GM12878 (cell line): ENCODE measurements at regions not wholly inside any gene's neighbourhood (a gene's known extent, or its start where the extent isn't known, plus 50 kb on each side); places are given as distances from the start of the nearest gene placed in this dataset.

ENCODE experiments used
- ATAC-seq: fragments of 200-7000 bp; cut with Tn5 transposase; 3 replicates; pipeline ENCODE4 v1.9.1; 2020; ENCODE audit warnings: mild to moderate bottlenecking, moderate library complexity
- BruUV-seq: library from RNA; stranded (reverse); fragments of 400-500 nt; replicated peaks from 2 replicates; lab custom pipeline; 2021; lab: Mats Ljungman, UMichigan
- CTCF ChIA-PET: fragments of 300-600 bp; sonication (Branson Sonifier 250); formaldehyde crosslinking; extraction: SDS; loops from one replicate; lab custom pipeline; 2021; ENCODE audit warnings: inconsistent platforms; lab: Yijun Ruan, JAX
- POLR2A ChIA-PET: fragments of 350-600 bp; formaldehyde crosslinking; extraction: SDS; loops from one replicate; lab custom pipeline; 2021; ENCODE audit warnings: inconsistent platforms; lab: Charles Lee
- RAD21 ChIA-PET: fragments of 300-600 bp; sonication (Branson Sonifier 250); formaldehyde crosslinking; loops from one replicate; lab custom pipeline; 2023; ENCODE audit warnings: antibody characterized with exemption; ENCODE audit not compliant: unreplicated experiment; lab: Charles Lee
- SMC1A ChIA-PET: fragments of 300-600 bp; sonication (Branson Sonifier 250); formaldehyde crosslinking; loops from one replicate; lab custom pipeline; 2023; ENCODE audit not compliant: unreplicated experiment, uncharacterized antibody; lab: Charles Lee
- DNase-seq: peaks from one replicate; pipeline ENCODE4 v3.0.0-alpha.2; 2011; ENCODE audit warnings: low read depth, low spot score
- FAIRE-seq: peaks from 3 replicates; lab custom pipeline; 2011; peaks lifted over from hg19 to GRCh38; lab: Jason Lieb, UNC
- H2AFZ ChIP-seq: 2 replicates; pipeline ENCODE4 v1.6.0; 2011; ENCODE audit warnings: low read depth, low read length, control low read depth; ENCODE audit not compliant: control insufficient read depth
- H3K27ac ChIP-seq: 2 replicates; pipeline ENCODE4 v1.5.1; 2011; ENCODE audit warnings: control low read depth; ENCODE audit not compliant: control insufficient read depth, insufficient read depth
- H3K27me3 ChIP-seq, 2 experiments: replicated peaks in 1 of 2; 2 replicates each; pipeline versions ENCODE4 v1.6.0 to v1.6.1; 2011; ENCODE audit warnings: low read length in 1 of 2; ENCODE audit not compliant: control insufficient read depth in 2 of 2, insufficient read depth in 2 of 2
- H3K36me3 ChIP-seq, 2 experiments: 2 replicates each; pipeline ENCODE4 v1.5.1; 2011; ENCODE audit warnings: low read length in 1 of 2; ENCODE audit not compliant: control insufficient read depth in 2 of 2, insufficient read depth in 2 of 2
- H3K4me1 ChIP-seq: 2 replicates; pipeline ENCODE4 v1.6.1; 2011; ENCODE audit warnings: mild to moderate bottlenecking, low read length, moderate library complexity, mixed read lengths; ENCODE audit not compliant: control insufficient read depth, insufficient read depth
- H3K4me2 ChIP-seq: 2 replicates; pipeline ENCODE4 v1.6.0; 2011; ENCODE audit warnings: control low read depth; ENCODE audit not compliant: control insufficient read depth, insufficient read depth
- H3K4me3 ChIP-seq: fragments of 200-600 bp; sonication (generic); 2 replicates; pipeline ENCODE4 v1.5.1; 2016
- H3K79me2 ChIP-seq: 2 replicates; pipeline ENCODE4 v1.6.0; 2011; ENCODE audit warnings: low read length; ENCODE audit not compliant: control insufficient read depth, insufficient read depth
- H3K9ac ChIP-seq: 2 replicates; pipeline ENCODE4 v1.8.0; 2011; ENCODE audit warnings: low read length, control low read depth, mixed read lengths; ENCODE audit not compliant: control insufficient read depth, insufficient read depth
- H3K9me3 ChIP-seq: replicated peaks from 3 replicates; pipeline ENCODE4 v1.5.1; 2011; ENCODE audit warnings: mild to moderate bottlenecking, low read length; ENCODE audit not compliant: control insufficient read depth, insufficient read depth
- H4K20me1 ChIP-seq: 2 replicates; pipeline ENCODE4 v1.6.0; 2011; ENCODE audit not compliant: control insufficient read depth, insufficient read depth
- CREB1 ChIP-seq: IDR thresholded peaks from 2 replicates; pipeline ENCODE4 v1.6.1; 2012; ENCODE audit warnings: low read depth, mild to moderate bottlenecking, inconsistent platforms
- ESRRA ChIP-seq: IDR thresholded peaks from 2 replicates; pipeline ENCODE4 v1.6.1; 2012; ENCODE audit warnings: mild to moderate bottlenecking, low read length, improper control_type of control experiment
- LARP7 ChIP-seq: fragments of 450-650 bp; IDR thresholded peaks from 2 replicates; pipeline ENCODE4 v1.6.1; 2017; ENCODE audit warnings: mild to moderate bottlenecking
- MEF2B ChIP-seq: fragments of 450-650 bp; IDR thresholded peaks from 2 replicates; pipeline ENCODE4 v1.6.1; 2018; ENCODE audit warnings: mild to moderate bottlenecking, moderate library complexity; ENCODE audit not compliant: partially characterized antibody, poor library complexity, severe bottlenecking
- SPI1 ChIP-seq: IDR thresholded peaks from 2 replicates; pipeline ENCODE4 v1.6.1; 2011; ENCODE audit warnings: low read depth, mild to moderate bottlenecking, low read length, moderate library complexity, borderline replicate concordance; ENCODE audit not compliant: insufficient read depth
- WGBS: methylation state at CpG from one replicate; pipeline ENCODE4 v1.1.6; 2016; ENCODE audit warnings: low lambda C conversion rate; ENCODE audit not compliant: insufficient replicate concordance, insufficient coverage; ENCODE audit errors: missing lambda C conversion rate; 5-methylcytosine and 5-hydroxymethylcytosine counted together
- in situ Hi-C: fragments of 300-500 bp; cut with MboI; formaldehyde crosslinking; loops from 9 replicates; pipeline ENCODE4 v1.14.3; 2018; ENCODE audit warnings: mixed read lengths
- intact Hi-C: fragments of 100-400 bp; cut with micrococcal nuclease; formaldehyde crosslinking; loops from one replicate; pipeline ENCODE4 v1.14.2; 2022; ENCODE audit not compliant: unreplicated experiment
- TF ChIP-seq, protein P1 (sequence below): fragments of 450-650 bp; formaldehyde crosslinking; IDR thresholded peaks from 2 replicates; pipeline ENCODE4 v1.4.0; 2020; ENCODE audit warnings: mild to moderate bottlenecking, moderate library complexity

DNA sequence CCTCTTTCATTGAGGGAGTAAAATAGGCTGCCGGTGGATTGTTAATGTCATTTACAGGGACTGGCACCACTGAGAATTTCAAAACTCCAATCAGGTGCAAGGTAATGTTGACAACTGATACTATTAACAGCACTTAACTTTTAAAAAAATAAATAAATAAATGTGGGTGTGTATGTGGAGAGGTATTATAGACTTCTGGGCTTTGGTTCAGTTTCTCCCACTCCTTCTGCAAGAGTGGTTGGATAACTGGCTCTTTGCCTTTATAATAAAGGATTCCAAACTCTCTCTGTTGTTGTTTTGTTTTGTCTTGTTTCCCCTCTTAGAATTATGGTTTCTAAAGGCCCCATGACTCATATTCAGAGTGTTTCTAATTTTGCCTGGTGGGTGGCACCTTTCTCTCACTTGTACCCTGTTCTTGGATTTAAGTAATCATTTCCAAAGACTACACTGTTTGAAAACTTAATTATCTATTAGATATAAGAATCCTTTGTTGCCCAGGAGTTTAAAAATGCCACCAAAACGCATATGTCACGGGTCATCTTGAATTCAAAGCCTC lies 151.6 kb upstream of the ARID2 start (continued):
- TF ChIP-seq, protein P1, sequence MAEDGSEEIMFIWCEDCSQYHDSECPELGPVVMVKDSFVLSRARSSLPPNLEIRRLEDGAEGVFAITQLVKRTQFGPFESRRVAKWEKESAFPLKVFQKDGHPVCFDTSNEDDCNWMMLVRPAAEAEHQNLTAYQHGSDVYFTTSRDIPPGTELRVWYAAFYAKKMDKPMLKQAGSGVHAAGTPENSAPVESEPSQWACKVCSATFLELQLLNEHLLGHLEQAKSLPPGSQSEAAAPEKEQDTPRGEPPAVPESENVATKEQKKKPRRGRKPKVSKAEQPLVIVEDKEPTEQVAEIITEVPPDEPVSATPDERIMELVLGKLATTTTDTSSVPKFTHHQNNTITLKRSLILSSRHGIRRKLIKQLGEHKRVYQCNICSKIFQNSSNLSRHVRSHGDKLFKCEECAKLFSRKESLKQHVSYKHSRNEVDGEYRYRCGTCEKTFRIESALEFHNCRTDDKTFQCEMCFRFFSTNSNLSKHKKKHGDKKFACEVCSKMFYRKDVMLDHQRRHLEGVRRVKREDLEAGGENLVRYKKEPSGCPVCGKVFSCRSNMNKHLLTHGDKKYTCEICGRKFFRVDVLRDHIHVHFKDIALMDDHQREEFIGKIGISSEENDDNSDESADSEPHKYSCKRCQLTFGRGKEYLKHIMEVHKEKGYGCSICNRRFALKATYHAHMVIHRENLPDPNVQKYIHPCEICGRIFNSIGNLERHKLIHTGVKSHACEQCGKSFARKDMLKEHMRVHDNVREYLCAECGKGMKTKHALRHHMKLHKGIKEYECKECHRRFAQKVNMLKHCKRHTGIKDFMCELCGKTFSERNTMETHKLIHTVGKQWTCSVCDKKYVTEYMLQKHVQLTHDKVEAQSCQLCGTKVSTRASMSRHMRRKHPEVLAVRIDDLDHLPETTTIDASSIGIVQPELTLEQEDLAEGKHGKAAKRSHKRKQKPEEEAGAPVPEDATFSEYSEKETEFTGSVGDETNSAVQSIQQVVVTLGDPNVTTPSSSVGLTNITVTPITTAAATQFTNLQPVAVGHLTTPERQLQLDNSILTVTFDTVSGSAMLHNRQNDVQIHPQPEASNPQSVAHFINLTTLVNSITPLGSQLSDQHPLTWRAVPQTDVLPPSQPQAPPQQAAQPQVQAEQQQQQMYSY = no peak
- TF ChIP-seq CREB1 = no peak
- peak; percentile 49 for TF ChIP-seq MEF2B
- TF ChIP-seq LARP7 = no peak
- TF ChIP-seq, all 136 proteins: peak for 6

DNA sequence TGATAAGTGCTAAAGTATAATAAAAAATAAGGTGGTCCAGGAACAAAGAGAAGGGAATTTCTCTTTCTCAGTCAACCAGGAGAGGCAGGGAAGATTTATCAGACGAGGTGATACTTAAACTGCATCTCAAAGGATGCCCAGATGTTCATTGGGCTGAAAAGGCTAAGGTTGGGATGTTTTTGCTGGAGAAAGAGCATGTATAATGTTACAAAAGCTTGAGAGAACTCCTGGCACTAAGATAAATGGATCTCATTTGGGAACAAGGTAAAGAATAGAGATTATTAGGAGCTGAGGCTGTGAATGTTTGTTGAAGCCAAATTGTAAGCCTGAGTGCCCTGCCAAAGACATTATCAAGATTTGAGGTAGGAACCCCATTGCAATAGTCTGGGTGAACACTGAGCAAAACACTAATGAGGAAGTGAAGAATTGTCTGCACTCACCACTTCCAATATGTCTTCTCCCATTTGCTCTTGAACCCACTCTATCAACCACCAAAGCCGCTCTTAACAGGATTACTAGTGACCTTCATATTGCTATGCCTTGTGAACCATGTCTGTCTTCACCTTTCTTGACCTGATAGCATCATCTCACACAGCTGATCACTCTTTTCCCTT lies 149.0 kb upstream of the ARID2 start:
- in situ Hi-C loops (no loop called here), intact Hi-C loops (no loop called here)
- H3K9me3 ChIP-seq = no peaks in the 10 kb centered on the region; the same call in 2 of the 3 replicates
- no peak overlapping the region for H2AFZ ChIP-seq
- no peak overlapping the region for H3K4me3 ChIP-seq
- no peaks in the 10 kb centered on the region for H3K79me2 ChIP-seq
- H3K9ac ChIP-seq = no peak overlapping the region
- no peak overlapping the region for H3K27ac ChIP-seq
- BruUV-seq = no TSS peak
- peaks cover 0 to 1% of the 10 kb centered on the region in 2 experiments; a peak in 1 of 4 replicates for H3K27me3 ChIP-seq
- DNase-seq (no peak), ATAC-seq (no peak), FAIRE-seq (no peak)
- peak; percentile 50; the same call in 1 of the 2 replicates for TF ChIP-seq SPI1
- TF ChIP-seq ESRRA = no peak
- ChIA-PET POLR2A (no interaction called here), RAD21 (no interaction called here), SMC1A (no interaction called here), CTCF (no interaction called here)
- H3K36me3 ChIP-seq = no peaks in the 10 kb centered on the region
- peaks cover 28% of the 10 kb centered on the region for H3K4me1 ChIP-seq
- 50% methylated on average over 2 of the region's 2 CpGs for WGBS
- H4K20me1 ChIP-seq = no peaks in the 10 kb centered on the region
- H3K4me2 ChIP-seq = no peak overlapping the region
